ENCODE measurements at regions not wholly inside any gene's neighbourhood (a gene's known extent, or its start where the extent isn't known, plus 50 kb on each side); places are given as distances from the start of the nearest gene placed in this dataset.
"Not testable (repeated sequence)": the region's sequence is repeated elsewhere in the genome, so short reads cannot be mapped to it uniquely, and the experiment has no call there.

- no peak for DNase-seq
Measured at GRCh38 chr4:94015956-94016355, 187.4 kb downstream of the ATOH1 start.

DNA sequence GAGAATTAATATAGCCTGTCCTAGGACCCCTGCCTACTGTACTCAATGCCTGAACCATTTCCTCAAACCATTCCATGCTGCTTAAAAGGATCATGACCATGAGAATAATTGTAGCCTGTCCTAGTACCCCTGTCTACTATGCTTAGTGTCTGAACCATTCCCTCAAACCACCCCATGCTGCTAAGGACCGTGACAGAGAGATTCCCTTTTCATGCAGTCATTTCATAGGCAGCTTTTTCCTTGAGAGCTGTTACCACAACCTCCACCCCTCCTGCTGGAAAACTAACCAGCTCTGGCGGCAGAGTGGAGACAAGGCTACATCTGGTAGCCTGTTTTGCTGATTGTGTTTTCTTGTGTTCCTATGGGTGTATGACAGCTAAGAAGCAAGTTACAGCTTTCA is 174.9 kb upstream of the SMARCAD1 start:
- DNase-seq = no peak

DNA sequence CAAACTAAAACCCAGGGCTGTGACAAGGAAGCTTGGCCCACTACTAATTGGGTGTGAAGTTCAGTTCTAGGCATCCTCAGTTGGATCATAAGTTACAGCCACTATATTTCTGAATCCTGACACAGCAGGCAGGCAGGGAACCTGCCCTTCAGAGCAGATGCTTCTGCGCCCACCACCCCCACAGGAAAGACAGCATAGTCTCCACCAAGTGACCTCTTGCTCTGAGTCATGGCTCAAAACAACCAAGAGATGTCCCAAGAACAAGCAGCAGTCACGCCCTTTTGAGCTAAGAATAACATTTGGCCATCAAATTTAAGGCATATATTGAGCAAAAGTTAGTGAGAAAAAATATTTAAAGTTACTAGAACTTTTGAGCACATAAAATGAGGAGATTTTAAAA is 170.7 kb upstream of the SMARCAD1 start:
- DNase-seq = no peak

DNA sequence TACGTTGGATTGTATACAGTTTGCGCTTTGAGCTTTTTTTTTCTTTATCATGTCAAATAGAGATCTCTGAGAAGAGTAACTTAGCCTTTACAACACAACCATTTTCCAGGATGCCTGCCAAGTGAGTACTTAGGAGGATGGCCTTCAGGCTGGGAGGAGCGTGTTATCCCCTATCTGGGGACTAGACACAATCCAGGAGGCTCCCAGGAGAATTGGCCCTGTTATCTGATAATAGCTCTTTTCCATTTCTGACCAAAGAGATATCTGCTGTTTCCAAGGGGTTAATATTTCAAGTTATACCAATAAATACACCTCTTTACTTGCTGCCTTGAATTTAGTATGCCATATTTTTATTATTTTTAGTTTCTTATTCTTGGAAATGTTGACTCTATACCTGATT is 169.5 kb upstream of the SMARCAD1 start:
- DNase-seq = no peak

DNA sequence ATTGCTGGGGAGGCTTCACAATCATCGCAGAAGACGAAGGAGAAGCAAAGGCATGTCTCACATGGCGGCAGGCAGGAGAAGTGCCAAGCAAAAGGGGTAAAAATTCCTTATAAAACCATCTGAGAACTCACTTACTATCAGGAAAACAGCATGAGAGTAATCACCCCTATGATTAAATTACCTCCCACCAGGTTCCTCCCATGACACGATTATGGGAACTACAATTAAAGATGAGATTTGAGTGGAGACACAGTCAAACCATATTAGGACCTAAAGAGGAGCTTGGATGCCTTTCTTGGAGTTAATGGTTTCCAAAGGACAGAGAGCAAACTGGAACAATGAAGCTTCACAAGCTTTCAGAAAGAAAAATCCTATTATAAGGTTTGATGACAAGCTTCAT is 168.4 kb upstream of the SMARCAD1 start:
- no peak for DNase-seq

- DNase-seq = not testable (repeated sequence)
Measured at GRCh38 chr4:94044471-94044870, 163.2 kb upstream of the SMARCAD1 start.

- DNase-seq = no peak
Measured at GRCh38 chr4:94063084-94063483, 144.6 kb upstream of the SMARCAD1 start.

GRCh38 chr4:94068753-94069719 is 138.6 kb upstream of the SMARCAD1 start:
- no peak for DNase-seq

GRCh38 chr4:94076498-94076897 is 131.2 kb upstream of the SMARCAD1 start:
- no peak for DNase-seq

DNA sequence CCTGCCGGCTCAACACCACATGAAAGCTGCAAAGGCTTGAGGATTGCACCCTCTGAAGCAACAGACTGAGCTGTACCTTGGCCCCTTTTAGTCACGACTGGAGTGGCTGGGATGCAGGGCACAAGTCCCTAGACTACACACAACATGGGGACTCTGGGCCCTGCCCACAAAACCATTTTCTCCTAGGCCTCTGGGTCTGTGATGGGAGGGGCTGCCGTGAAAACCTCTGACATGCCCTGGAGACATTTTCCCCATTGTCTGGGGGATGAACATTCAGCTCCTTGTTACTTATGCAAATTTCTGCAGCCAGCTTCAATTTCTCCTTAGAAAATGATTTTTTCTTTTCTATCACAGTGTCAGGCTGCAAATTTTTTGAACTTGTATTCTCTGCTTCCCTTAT is 123.5 kb upstream of the SMARCAD1 start:
- no peak for DNase-seq

- DNase-seq = not testable (repeated sequence)
Measured at GRCh38 chr4:94099141-94099540, 108.5 kb upstream of the SMARCAD1 start.

- no peak for DNase-seq
Measured at GRCh38 chr4:94112644-94113043, 95.0 kb upstream of the SMARCAD1 start.

DNA sequence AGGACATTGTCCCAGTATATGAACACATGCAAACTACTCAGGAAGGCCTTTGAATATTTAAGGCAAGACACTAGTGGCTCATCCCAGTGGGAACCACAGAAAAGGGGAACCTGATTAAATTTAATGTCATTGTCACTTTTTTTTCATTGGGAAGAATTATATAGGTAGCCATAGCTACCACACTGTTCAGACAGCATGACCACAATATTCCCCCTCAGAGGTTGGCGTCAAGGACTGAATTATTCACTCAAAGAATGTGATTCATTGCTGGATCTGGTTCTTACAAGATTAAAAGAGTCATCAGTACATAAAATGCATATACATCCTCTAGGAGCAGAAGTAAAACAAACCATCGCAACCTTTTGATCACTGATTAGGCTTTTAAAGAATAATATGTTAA is 92.0 kb upstream of the SMARCAD1 start:
- no peak for DNase-seq

- DNase-seq = no peak
Measured at GRCh38 chr4:94116842-94117241, 90.8 kb upstream of the SMARCAD1 start.

GRCh38 chr4:94126669-94127068 is 81.0 kb upstream of the SMARCAD1 start:
- DNase-seq = no peak

DNA sequence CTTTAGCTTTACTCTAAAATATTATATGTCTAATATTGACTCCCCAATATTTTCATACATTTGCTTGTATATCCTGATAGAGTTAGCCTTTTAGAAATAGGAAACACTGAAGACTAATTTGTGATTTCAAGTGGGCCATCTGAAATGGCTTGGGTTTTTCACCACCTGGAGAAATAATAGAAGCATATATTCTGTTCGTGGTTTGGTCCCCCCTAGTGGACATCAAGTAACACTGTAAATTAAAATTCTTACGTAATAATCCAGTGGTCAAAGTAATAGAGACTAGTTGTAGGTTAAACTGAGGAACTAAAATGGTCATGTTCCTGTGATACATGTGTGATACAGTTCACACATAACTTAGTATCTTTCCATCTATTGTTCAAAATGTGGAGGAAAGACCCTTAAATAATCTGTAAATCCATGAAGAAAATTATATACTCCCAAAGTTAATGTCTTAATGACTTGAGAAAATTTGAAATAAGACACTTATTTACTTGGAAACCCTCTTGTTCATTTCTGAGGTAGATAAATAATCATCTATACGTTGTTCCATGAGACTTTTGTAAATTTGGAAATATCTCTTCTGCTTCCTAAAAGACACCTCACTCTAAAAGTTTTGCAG is 79.8 kb upstream of the SMARCAD1 start:
- peak; percentile 6 for DNase-seq

DNA sequence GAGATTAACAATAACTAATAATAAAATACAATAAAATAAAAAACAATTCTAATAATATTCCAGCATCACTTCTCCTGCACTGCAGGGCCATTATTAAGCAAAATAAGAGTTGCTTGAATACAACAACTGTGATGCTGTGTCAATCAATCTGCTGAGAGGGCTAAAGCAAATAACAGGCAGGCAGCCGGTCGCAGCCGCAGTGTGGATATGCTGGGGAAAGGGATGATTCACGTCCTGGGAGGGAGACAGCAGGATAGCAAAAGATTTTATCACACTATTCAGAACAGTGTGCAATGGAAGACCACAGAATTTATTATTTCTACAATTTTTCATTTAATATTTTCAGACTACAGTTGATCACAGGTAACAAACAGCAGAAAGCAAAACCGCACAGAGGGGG is 76.5 kb upstream of the SMARCAD1 start:
- DNase-seq = no peak

GRCh38 chr4:94135701-94136100 is 72.0 kb upstream of the SMARCAD1 start:
- no peak for DNase-seq

GRCh38 chr4:94139931-94140612 is 67.6 kb upstream of the SMARCAD1 start:
- DNase-seq = no peak

GRCh38 chr4:94141001-94141400 is 66.7 kb upstream of the SMARCAD1 start:
- DNase-seq = no peak

DNA sequence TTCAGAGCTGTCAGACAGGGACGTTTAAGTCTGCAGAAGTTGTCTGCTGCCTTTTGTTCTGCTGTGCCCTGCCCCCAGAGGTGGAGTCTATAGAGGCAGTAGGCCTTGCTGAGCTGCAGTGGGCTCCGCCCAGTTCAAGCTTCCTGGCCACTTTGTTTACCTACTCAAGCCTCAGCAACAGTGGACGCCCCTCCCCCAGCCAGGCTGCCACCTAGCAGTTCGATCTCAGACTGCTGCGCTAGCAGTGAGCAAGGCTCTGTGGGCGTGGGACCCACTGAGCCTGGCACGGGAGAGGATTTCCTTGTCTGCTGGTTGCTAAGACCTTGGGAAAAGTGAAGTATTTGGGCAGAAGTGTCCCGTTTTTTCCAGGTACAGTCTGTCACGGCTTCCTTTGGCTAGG is 59.6 kb upstream of the SMARCAD1 start:
- DNase-seq = not testable (repeated sequence)

GRCh38 chr4:94152466-94152865 is 55.2 kb upstream of the SMARCAD1 start:
- DNase-seq = no peak

DNA sequence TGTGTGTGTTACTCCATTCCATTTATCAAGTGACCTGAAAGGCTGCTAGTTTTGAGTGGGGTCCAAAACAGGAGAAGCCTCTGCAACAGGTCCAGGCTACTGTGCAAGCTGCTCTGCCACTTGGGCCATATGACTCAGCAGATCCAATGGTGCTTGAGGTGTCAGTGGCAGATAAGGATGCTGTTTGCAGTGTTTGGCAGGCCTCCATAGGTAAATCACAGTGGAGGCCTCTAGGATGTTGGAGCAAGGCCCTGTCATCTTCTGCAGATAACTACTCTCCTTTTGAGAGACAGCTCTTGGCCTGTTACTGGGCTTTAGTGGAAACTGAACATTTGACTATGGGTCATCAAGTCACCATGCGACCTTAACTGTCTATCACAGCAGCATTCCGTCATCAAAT is 52.3 kb upstream of the SMARCAD1 start:
- DNase-seq = not testable (repeated sequence)

- DNase-seq = no peak
Measured at GRCh38 chr4:94156826-94157225, 50.8 kb upstream of the SMARCAD1 start.

Measured in activated CD4-positive, alpha-beta T cell treated with anti-CD3 and anti-CD28 coated beads, Interleukin-2, Interleukin-6, amounts not matched to agents 100 ng/mL and 50 ng/mL, durations not matched to agents 16 hours and 8 hours (primary cell).